ENCODE measurements at regions not wholly inside any gene's neighbourhood (a gene's known extent, or its start where the extent isn't known, plus 50 kb on each side); places are given as distances from the start of the nearest gene placed in this dataset.
A peak's percentile ranks its signal among the peaks of the same experiment; 100 is the strongest.

- DNase-seq: no peak
Measured at GRCh38 chr4:123833171-123833643, 436.6 kb downstream of the SPRY1 start.

DNA sequence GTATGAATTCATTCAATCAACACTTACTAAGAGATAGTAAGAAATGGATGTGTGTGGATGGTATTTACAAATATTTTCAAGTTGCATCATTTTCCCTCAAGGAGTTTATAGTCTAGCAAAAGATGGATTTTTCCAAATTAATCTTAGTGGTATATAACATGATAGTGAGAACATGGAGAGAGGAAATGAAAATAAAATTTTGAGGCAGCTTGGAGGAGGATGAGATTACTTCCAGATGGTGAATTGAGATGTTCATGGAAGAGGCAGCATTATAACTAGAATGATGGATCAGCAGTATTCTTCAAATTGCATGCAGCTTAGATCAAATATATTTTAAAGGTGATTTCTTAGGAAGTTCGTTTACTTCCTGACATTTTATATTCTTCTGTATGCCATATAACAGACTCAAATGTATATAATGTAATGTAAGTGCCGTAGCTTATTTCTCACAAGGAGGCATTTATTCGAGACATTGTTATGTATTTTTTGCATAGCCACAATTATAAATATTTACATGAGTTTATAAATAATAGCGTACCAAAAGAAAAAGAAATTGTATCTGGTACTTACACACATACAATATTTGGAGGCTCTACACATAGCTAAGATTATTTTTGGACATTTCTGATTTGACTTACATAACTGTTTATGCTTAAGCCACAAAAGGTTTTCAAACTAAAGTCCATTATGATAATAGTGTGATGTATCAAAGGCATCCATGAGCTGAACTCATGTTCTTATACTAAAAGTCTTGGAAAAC lies 439.4 kb downstream of the SPRY1 start:
- no peak for DNase-seq

DNA sequence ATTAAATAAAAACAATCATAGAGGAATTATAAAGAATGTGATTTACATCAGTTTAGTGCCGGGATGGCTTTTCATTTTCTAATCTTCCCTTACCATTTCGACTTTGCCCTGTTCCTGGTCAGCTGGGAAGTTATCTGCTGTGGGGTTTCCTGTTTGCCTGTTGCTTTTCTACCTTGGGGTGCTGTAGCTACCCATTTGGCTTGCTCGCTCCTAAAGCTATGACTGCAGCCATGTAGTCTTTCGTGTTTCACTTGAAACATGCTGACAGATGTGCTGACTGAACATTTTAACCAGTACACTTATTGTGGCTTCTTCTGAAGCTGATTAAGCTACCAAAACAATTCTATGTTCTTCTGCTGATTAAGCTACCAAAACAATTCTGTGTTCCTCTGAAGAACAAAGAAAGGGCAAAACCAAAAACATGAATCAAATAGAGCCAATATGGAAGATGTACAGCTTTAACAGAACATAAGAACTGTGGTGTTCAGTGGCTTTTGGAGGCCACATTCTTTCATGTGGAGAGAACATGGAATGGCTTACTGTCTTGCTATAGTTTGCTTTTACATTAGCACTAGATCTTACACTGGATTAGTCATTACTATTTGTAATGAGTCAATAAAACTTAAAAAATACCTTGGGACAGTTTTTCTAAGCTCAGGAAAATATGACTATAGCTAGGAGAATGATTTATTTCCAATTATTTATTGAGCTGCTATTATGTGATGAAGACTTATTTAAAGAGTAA lies 440.4 kb downstream of the SPRY1 start:
- no peak for DNase-seq

DNA sequence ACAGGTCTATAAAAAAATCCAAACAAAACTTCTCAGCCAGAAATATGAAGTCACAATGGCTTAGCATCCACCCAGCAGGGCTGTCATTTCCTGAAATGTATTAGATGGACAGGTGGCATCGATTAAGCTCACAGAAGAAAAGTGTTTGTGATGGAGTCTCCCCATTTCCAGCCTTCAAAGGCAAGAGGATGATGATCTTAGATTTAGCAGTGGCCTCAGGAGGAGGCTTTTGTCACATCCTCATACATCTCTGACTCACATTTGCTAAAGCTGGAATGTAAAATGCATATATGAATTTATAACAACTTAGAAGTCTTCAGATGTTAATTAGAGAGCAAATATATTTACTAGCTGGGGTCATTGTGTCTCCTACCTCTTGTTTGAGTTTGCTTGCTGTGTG lies 441.9 kb downstream of the SPRY1 start:
- no peak for DNase-seq

- DNase-seq: no peak
Measured at GRCh38 chr4:123840197-123840596, 443.6 kb downstream of the SPRY1 start.

- no peak for DNase-seq
Measured at GRCh38 chr4:123841447-123842121, 445.0 kb downstream of the SPRY1 start.

- DNase-seq: no peak
Measured at GRCh38 chr4:123843137-123843536, 446.5 kb downstream of the SPRY1 start.

- no peak for DNase-seq
Measured at GRCh38 chr4:123844374-123844773, 447.8 kb downstream of the SPRY1 start.

GRCh38 chr4:123846092-123846491 lies 449.5 kb downstream of the SPRY1 start:
- DNase-seq: no peak

DNA sequence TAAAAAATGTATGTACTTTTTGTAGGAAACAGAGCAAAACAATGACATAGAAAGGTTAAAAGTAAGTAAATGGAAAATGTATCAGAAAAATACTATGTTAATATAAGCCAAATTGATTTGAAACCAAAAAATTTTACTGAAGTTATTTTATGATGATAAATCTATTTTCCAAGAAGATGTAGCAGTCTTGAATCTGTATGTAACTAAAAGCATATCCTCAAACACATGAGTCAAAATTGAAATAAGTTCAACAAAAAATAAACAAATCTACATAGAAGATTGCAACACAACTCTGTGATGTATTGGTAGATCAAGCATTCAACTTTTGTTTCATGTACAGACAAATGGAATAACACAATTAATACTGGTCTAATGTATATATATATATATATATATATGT lies 450.0 kb downstream of the SPRY1 start:
- DNase-seq: no peak

- no peak for DNase-seq
Measured at GRCh38 chr4:123848606-123849005, 452.0 kb downstream of the SPRY1 start.

- no peak for DNase-seq
Measured at GRCh38 chr4:123849495-123849894, 452.9 kb downstream of the SPRY1 start.

DNA sequence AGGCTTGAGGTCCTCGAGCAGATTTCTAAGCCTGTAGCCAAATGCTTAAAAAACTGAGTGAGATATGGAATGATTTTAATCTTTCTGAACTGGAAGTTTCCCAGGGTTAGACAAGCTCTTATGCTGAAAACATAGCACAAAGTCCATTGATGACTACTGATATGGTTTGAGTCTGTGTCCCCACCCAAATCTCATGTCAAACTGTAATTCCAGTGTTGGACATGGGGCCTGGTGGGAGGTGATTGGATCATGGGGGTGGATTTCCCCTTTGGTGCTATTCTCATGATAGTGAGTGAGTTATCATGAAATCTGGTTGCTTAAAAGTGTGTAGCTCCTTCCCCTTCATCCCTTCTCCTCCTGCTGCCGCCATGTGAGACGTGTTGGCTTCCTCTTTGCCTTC lies 454.9 kb downstream of the SPRY1 start:
- DNase-seq: no peak

GRCh38 chr4:123853651-123854050 lies 457.1 kb downstream of the SPRY1 start:
- DNase-seq: no peak

- DNase-seq: peak in 5 of 51 donors; percentile 1 to 22 (median 2)
Measured at GRCh38 chr4:123856689-123857545, 460.3 kb downstream of the SPRY1 start.

DNA sequence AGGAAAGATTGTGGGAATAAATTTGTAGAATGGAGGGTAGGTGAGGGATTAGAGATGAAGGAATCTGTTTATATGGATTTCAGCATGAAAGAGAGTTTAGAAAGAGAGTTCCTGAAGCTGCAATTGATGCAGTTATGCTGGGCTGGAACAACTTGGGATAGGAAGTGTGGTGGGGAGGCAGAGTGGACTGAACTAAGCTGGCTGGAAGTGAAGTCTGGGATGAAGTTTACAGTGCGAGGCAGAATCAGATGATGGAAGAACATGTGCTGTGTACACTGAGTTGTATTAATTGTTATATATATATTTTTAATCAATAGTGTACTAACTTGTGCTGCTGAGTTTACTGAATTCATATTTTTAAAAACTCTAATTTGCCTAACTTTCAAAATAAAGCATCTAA lies 461.9 kb downstream of the SPRY1 start:
- DNase-seq: no peak

DNA sequence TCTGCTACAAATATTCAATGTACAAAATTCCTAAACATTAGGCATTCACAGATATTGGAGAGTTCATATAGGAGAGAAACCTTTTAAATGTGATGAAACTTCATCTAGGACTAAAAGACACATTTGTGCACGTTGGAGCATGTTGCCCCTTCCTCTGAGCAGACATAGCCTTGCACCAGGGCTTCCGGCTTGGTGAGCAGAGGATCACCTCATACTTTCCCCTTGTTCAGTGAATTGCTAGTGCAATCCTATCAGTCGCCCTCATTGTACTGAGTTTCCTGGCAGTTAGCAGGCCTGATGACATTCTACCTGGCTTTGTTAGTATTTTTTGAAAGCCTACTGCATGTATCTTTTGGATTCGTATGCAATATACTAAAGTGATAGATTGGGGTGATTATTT lies 466.2 kb downstream of the SPRY1 start:
- DNase-seq: no peak

GRCh38 chr4:123866796-123867195 lies 470.2 kb downstream of the SPRY1 start:
- DNase-seq: no peak

DNA sequence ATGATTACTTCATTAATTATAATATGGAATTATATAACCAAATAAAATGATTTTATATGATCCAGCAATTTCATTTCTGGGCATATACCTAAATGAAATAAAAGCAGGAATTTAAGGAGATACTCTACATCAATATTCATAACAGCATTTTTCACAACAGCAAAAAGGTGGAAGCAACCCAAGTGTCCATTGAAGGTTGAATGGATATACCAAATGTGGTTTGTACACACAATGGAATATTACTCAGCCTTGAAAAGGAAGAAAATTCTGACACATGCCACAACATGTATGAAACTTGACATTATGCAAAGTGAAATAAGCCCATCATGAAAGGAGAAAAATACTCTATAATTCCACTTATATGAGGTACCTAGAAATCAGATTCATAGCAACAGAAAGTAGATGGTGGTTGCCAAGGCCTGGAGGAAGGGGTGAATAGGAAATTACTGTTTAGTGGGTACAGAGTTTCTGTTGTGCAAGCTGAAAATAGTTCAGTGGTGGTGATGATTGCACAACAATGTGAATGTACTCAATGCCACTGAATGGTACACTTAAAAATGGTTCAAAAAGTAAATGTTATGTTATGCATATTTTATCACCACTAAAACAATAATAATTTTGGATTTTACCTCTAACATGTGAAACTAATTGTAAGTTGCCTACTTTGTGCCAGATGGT lies 471.5 kb downstream of the SPRY1 start:
- DNase-seq: no peak

DNA sequence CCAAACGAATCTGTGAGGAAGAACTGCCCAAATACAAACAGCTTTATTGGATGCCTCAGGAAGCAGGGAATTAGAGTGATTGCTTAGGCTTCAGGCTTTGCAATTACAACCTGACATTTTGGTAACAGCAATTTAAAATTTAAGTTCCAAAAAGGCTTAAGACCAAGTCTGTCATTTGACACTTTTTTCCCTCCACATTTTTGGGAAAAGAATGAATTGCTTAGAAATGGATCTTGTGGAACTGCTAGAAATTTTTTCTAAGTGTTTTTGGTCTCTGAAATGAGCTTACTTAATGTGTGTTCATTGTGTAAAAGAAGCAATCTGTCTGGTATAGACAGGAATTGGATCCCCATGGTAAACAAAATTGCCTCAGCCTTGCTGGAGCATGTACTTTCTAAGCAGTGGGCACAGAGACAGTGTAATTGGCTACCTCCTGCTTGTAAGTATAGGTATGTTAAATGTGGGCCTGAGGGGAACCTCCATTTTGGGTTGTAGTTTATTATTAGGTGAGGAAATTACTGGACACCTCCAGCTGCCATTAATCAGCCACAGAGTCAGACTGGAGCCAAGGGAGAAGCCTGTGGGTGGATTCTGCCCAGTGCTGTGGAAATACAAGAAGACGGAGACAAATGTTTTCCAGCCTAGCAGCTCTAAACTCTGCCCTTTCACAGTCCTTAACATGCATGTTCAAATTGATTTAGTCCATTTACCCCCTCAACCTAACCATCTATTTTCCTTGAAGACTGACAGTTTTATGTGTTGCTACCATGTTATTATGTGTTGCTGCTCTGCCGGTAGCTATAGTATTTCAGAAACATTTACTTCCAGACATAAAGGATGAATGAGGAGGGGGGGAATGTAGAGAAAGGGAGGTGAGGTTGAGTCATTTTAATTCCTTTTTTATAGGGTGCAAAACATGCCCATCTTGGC lies 473.0 kb downstream of the SPRY1 start:
- no peak for DNase-seq

Measured in hypothalamus (tissue), 51 donors.